ENCODE measurements at regions not wholly inside any gene's neighbourhood (a gene's known extent, or its start where the extent isn't known, plus 50 kb on each side); places are given as distances from the start of the nearest gene placed in this dataset.

GRCh38 chr17:77286641-77287431 is 146.1 kb downstream of the SEC14L1 start (continued):
- no peak for TF ChIP-seq DZIP1 (CRISPR knock-in tag; IDR thresholded peaks at IDR 0.05)
- TF ChIP-seq MED13 (CRISPR knock-in tag; IDR thresholded peaks at IDR 0.05): peak; percentile 97; the same call in 1 of the 2 replicates
- TF ChIP-seq ZNF496 (CRISPR knock-in tag; IDR thresholded peaks at IDR 0.05; ENCODE audit: insufficient replicate concordance): no peak
- TF ChIP-seq SNAPC2 (CRISPR knock-in tag; IDR thresholded peaks at IDR 0.05): peak; percentile 92; the same call in 1 of the 2 replicates
- TF ChIP-seq SCMH1 (CRISPR knock-in tag; IDR thresholded peaks at IDR 0.05; ENCODE audit: borderline replicate concordance): no peak
- peak; percentile 32; the same call in 1 of the 2 replicates for TF ChIP-seq ZNF546 (CRISPR knock-in tag; conservative IDR thresholded peaks at IDR 0.05)
- no peak for TF ChIP-seq ZNF30 (CRISPR knock-in tag; IDR thresholded peaks at IDR 0.05)
- TF ChIP-seq XRCC5 (optimal IDR thresholded peaks at IDR 0.05; ENCODE audit: low read length): peak; percentile 96
- TF ChIP-seq ZMYM2 (CRISPR knock-in tag; IDR thresholded peaks at IDR 0.05): peak; percentile 72; the same call in 1 of the 2 replicates
- peak; percentile 99 for TF ChIP-seq ZNF609 (CRISPR knock-in tag; IDR thresholded peaks at IDR 0.05; ENCODE audit: borderline replicate concordance)
- TF ChIP-seq CSRNP2 (CRISPR knock-in tag; conservative IDR thresholded peaks at IDR 0.05; ENCODE audit: low read depth): no peak
- peak; percentile 51; the same call in 1 of the 2 replicates for TF ChIP-seq ZNF576 (CRISPR knock-in tag; IDR thresholded peaks at IDR 0.05)
- no peak for TF ChIP-seq ELK4 (CRISPR knock-in tag; IDR thresholded peaks at IDR 0.05; ENCODE audit: borderline replicate concordance)
- no peak for TF ChIP-seq WIZ (CRISPR knock-in tag; IDR thresholded peaks at IDR 0.05)
- TF ChIP-seq PHB2 (IDR thresholded peaks at IDR 0.05; ENCODE audit: partially characterized antibody): no peak

Measured in HepG2 (cell line).